ENCODE measurements at regions not wholly inside any gene's neighbourhood (a gene's known extent, or its start where the extent isn't known, plus 50 kb on each side); places are given as distances from the start of the nearest gene placed in this dataset.

GRCh38 chrX:16222151-16222550 lies 54.9 kb downstream of the MAGEB17 start:
- no peak for DNase-seq (ENCODE audit: low read depth, low spot score)

- DNase-seq (ENCODE audit: low read depth, low spot score): no peak
Observed at GRCh38 chrX:16223385-16223784, 56.1 kb downstream of the MAGEB17 start.

- peak; percentile 33 for DNase-seq (ENCODE audit: low read depth, low spot score)
Observed at GRCh38 chrX:16239211-16239610, 71.9 kb downstream of the MAGEB17 start.

- no peak for DNase-seq (ENCODE audit: low read depth, low spot score)
Observed at GRCh38 chrX:16240231-16240905, 73.1 kb downstream of the MAGEB17 start.

- DNase-seq (ENCODE audit: low read depth, low spot score): no peak
Observed at GRCh38 chrX:16240968-16241367, 73.7 kb downstream of the MAGEB17 start.

GRCh38 chrX:16250296-16250695 lies 83.0 kb downstream of the MAGEB17 start:
- no peak for DNase-seq (ENCODE audit: low read depth, low spot score)

- no peak for DNase-seq (ENCODE audit: low read depth, low spot score)
Observed at GRCh38 chrX:16251782-16252181, 84.5 kb downstream of the MAGEB17 start.

- no peak for DNase-seq (ENCODE audit: low read depth, low spot score)
Observed at GRCh38 chrX:16258882-16259281, 91.6 kb downstream of the MAGEB17 start.

- no peak for DNase-seq (ENCODE audit: low read depth, low spot score)
Observed at GRCh38 chrX:16267431-16267830, 100.2 kb downstream of the MAGEB17 start.

GRCh38 chrX:16268206-16268605 lies 100.9 kb downstream of the MAGEB17 start:
- DNase-seq (ENCODE audit: low read depth, low spot score): no peak

GRCh38 chrX:16278927-16279326 lies 111.6 kb downstream of the MAGEB17 start:
- DNase-seq (ENCODE audit: low read depth, low spot score): no peak

- DNase-seq (ENCODE audit: low read depth, low spot score): no peak
Observed at GRCh38 chrX:16282209-16282608, 114.9 kb downstream of the MAGEB17 start.

- no peak for DNase-seq (ENCODE audit: low read depth, low spot score)
Observed at GRCh38 chrX:16284842-16285241, 117.6 kb downstream of the MAGEB17 start.

- DNase-seq (ENCODE audit: low read depth, low spot score): no peak
Observed at GRCh38 chrX:16290997-16291396, 123.7 kb downstream of the MAGEB17 start.

- DNase-seq (ENCODE audit: low read depth, low spot score): no peak
Observed at GRCh38 chrX:16300831-16301230, 133.6 kb downstream of the MAGEB17 start.

- no peak for DNase-seq (ENCODE audit: low read depth, low spot score)
Observed at GRCh38 chrX:16304751-16305150, 137.5 kb downstream of the MAGEB17 start.

- DNase-seq (ENCODE audit: low read depth, low spot score): no peak
Observed at GRCh38 chrX:16305187-16305586, 137.9 kb downstream of the MAGEB17 start.

- DNase-seq (ENCODE audit: low read depth, low spot score): no peak
Observed at GRCh38 chrX:16307950-16308349, 140.7 kb downstream of the MAGEB17 start.

- no peak for DNase-seq (ENCODE audit: low read depth, low spot score)
Observed at GRCh38 chrX:16308773-16309172, 141.5 kb downstream of the MAGEB17 start.

GRCh38 chrX:16310326-16310725 lies 143.0 kb downstream of the MAGEB17 start:
- no peak for DNase-seq (ENCODE audit: low read depth, low spot score)

- no peak for DNase-seq (ENCODE audit: low read depth, low spot score)
Observed at GRCh38 chrX:16311671-16312070, 144.4 kb downstream of the MAGEB17 start.

GRCh38 chrX:16312761-16313623 lies 145.7 kb downstream of the MAGEB17 start:
- DNase-seq (ENCODE audit: low read depth, low spot score): no peak

- DNase-seq (ENCODE audit: low read depth, low spot score): no peak
Observed at GRCh38 chrX:16316331-16316730, 149.1 kb downstream of the MAGEB17 start.
